OCI-LY7 (cell line): ENCODE measurements at regions not wholly inside any gene's neighbourhood (a gene's known extent, or its start where the extent isn't known, plus 50 kb on each side); places are given as distances from the start of the nearest gene placed in this dataset.

Experiments used
- BruUV-seq: library from RNA; stranded (reverse); fragments of 400-500 nt; replicated peaks from 2 replicates; lab custom pipeline; 2021; lab: Mats Ljungman, UMichigan
- CTCF ChIA-PET: fragments of 300-600 bp; sonication (Branson Sonifier 250); formaldehyde crosslinking; loops from one replicate; lab custom pipeline; 2022; ENCODE audit warnings: antibody characterized with exemption; ENCODE audit not compliant: unreplicated experiment; lab: Charles Lee
- POLR2A ChIA-PET: fragments of 300-600 bp; sonication (Branson Sonifier 250); formaldehyde crosslinking; loops from one replicate; lab custom pipeline; 2022; ENCODE audit warnings: antibody characterized with exemption; lab: Charles Lee
- DNase-seq: peaks from one replicate; pipeline ENCODE4 v3.0.0-alpha.2; 2015; ENCODE audit warnings: low spot score
- H2AFZ ChIP-seq: fragments of 200-600 bp; sonication (generic), shearing (Covaris generic); 2 replicates; pipeline ENCODE4 v1.6.1; 2014; ENCODE audit warnings: mild to moderate bottlenecking, antibody characterized with exemption, low read length, moderate library complexity
- H3K27ac ChIP-seq: fragments of 200-600 bp; sonication (generic); 2 replicates; pipeline ENCODE4 v1.5.1; 2014; ENCODE audit warnings: mixed run types, low read depth, mild to moderate bottlenecking, moderate library complexity, low read length, inconsistent platforms; ENCODE audit not compliant: poor library complexity, severe bottlenecking
- H3K36me3 ChIP-seq: fragments of 200-600 bp; sonication (generic); 2 replicates; pipeline ENCODE4 v1.6.1; 2014; ENCODE audit warnings: mild to moderate bottlenecking, antibody characterized with exemption, low read length, moderate library complexity, mixed read lengths; ENCODE audit not compliant: insufficient read depth
- H3K4me1 ChIP-seq: fragments of 200-600 bp; sonication (generic); 2 replicates; pipeline ENCODE4 v1.5.1; 2014; ENCODE audit warnings: mild to moderate bottlenecking, low read length; ENCODE audit not compliant: insufficient read depth, poor library complexity, severe bottlenecking
- H3K4me2 ChIP-seq: fragments of 200-600 bp; sonication (generic); 2 replicates; pipeline ENCODE4 v1.6.1; 2014; ENCODE audit warnings: mild to moderate bottlenecking, low read length
- H3K4me3 ChIP-seq: fragments of 200-600 bp; sonication (generic); 2 replicates; pipeline ENCODE4 v1.5.1; 2014; ENCODE audit warnings: mild to moderate bottlenecking, low read depth, low read length; ENCODE audit not compliant: poor library complexity, severe bottlenecking
- H3K79me2 ChIP-seq: fragments of 200-600 bp; sonication (generic); 2 replicates; pipeline ENCODE4 v1.6.1; 2016; ENCODE audit warnings: low read depth, mild to moderate bottlenecking, low read length, moderate library complexity, mixed read lengths; ENCODE audit not compliant: insufficient read depth
- H3K9me2 ChIP-seq: fragments of 200-600 bp; sonication (generic); 2 replicates; pipeline ENCODE4 v1.6.1; 2016; ENCODE audit warnings: mild to moderate bottlenecking, low read length, mixed read lengths; ENCODE audit not compliant: insufficient read depth
- H3K9me3 ChIP-seq: fragments of 200-600 bp; sonication (generic); 2 replicates; pipeline ENCODE4 v1.6.1; 2014; ENCODE audit warnings: mild to moderate bottlenecking, mixed run types, low read length, mixed read lengths
- H4K20me1 ChIP-seq: fragments of 200-600 bp; sonication (generic); 2 replicates; pipeline ENCODE4 v1.6.1; 2014; ENCODE audit warnings: mild to moderate bottlenecking, antibody characterized with exemption, low read length, moderate library complexity, mixed read lengths; ENCODE audit not compliant: insufficient read depth
- CTCF ChIP-seq: fragments of 200-600 bp; sonication (generic); conservative IDR thresholded peaks from 2 replicates; pipeline ENCODE4 v1.5.1; 2014; ENCODE audit warnings: mild to moderate bottlenecking, antibody characterized with exemption, low read length, moderate library complexity, mixed read lengths
- EZH2phosphoT487 ChIP-seq: fragments of 200-600 bp; sonication (generic); IDR thresholded peaks from 2 replicates; pipeline ENCODE4 v1.6.1; 2018; ENCODE audit warnings: low read depth, borderline replicate concordance, mild to moderate bottlenecking, mixed run types, antibody characterized with exemption, low read length, moderate library complexity, mixed read lengths
- intact Hi-C: fragments of 100-400 bp; cut with micrococcal nuclease; formaldehyde crosslinking; loops from one replicate; pipeline ENCODE4 v1.10.0; 2022; ENCODE audit not compliant: unreplicated experiment

DNA sequence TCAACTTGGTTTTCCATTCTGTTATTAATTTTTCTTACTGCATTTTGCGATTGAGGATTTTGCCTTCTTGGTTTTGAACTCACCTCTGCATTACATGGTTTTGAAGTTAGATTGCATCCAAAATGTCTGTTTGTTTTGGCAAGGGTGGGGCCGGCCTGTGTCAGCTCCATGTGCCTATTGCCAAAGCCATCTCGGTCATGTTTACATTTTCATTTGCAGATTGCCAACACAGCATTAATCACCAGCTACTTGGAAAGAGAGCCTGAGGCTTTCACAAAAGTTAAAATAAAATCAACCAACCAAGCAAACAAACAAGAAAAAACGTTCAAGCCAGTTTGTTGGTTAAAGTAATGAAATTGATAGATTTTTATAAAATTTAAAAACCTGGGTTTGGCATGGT is 695.8 kb downstream of the TYW1 start:
- BruUV-seq, result no TSS peak
- no peak for DNase-seq
- H3K27ac ChIP-seq, result no peak overlapping the region
- intact Hi-C loops, result no loop called here
- H3K4me2 ChIP-seq, result no peak overlapping the region
- ChIA-PET CTCF (no interaction called here), POLR2A (no interaction called here)
- no peaks in the 10 kb centered on the region for H4K20me1 ChIP-seq
- no peaks in the 10 kb centered on the region for H3K36me3 ChIP-seq
- no peaks in the 10 kb centered on the region for H3K9me2 ChIP-seq
- no peak overlapping the region for H2AFZ ChIP-seq
- H3K79me2 ChIP-seq, result no peaks in the 10 kb centered on the region
- no peaks in the 10 kb centered on the region for H3K4me1 ChIP-seq
- TF ChIP-seq EZH2phosphoT487 (no peak), CTCF (no peak)
- no peaks in the 10 kb centered on the region for H3K9me3 ChIP-seq
- no peak overlapping the region for H3K4me3 ChIP-seq

- H2AFZ ChIP-seq, result no peak overlapping the region
- no peak overlapping the region for H3K4me2 ChIP-seq
- H4K20me1 ChIP-seq, result no peaks in the 10 kb centered on the region
- no TSS peak for BruUV-seq
- POLR2A ChIA-PET, result no interaction called here
- intact Hi-C loops, result no loop called here
- no peak overlapping the region for H3K4me3 ChIP-seq
- no peaks in the 10 kb centered on the region for H3K79me2 ChIP-seq
- CTCF ChIA-PET, result no interaction called here
- no peak overlapping the region for H3K27ac ChIP-seq
- H3K4me1 ChIP-seq, result no peaks in the 10 kb centered on the region
- H3K9me3 ChIP-seq, result no peaks in the 10 kb centered on the region
- H3K9me2 ChIP-seq, result no peaks in the 10 kb centered on the region
- no peak for DNase-seq
- no peaks in the 10 kb centered on the region for H3K36me3 ChIP-seq
- no peak for TF ChIP-seq EZH2phosphoT487
- no peak for TF ChIP-seq CTCF
Observed at GRCh38 chr7:67696124-67696523, 699.5 kb downstream of the TYW1 start.

DNA sequence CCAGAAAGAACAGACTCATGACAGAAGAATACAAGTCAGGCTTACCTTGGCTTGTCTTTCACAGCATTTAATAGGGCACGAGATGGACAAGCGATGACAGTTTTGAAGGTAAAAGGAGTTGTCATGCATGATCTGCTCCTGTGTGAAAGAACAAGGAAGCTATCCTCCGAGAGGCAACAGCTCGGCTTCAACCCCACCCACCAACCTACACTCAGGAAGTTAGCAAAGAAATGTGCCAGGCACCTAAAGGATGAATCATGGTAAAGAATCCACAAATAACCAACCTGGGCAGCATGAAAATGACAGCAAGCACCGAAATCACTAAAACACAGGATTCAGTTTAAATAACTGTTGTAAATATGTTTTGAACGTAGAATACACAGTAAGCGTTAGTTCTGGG is 700.2 kb downstream of the TYW1 start:
- H3K9me3 ChIP-seq, result no peaks in the 10 kb centered on the region
- H2AFZ ChIP-seq, result no peak overlapping the region
- no peaks in the 10 kb centered on the region for H3K4me1 ChIP-seq
- H3K27ac ChIP-seq, result no peak overlapping the region
- H3K9me2 ChIP-seq, result no peaks in the 10 kb centered on the region
- H3K4me3 ChIP-seq, result no peak overlapping the region
- H3K4me2 ChIP-seq, result no peak overlapping the region
- intact Hi-C loops, result no loop called here
- ChIA-PET POLR2A (interaction anchor here (0.6 kb wide), 1 partner anchor 1112 kb away, joined by 4 read pairs; no protein-coding TSS in a partner anchor), CTCF (no interaction called here)
- no peaks in the 10 kb centered on the region for H3K79me2 ChIP-seq
- TF ChIP-seq EZH2phosphoT487, result no peak
- no peak for TF ChIP-seq CTCF
- no peaks in the 10 kb centered on the region for H4K20me1 ChIP-seq
- no peak for DNase-seq
- no TSS peak for BruUV-seq
- H3K36me3 ChIP-seq, result no peaks in the 10 kb centered on the region
